Suprapubic skin (tissue), 4 donors: ENCODE measurements at regions not wholly inside any gene's neighbourhood (a gene's known extent, or its start where the extent isn't known, plus 50 kb on each side); places are given as distances from the start of the nearest gene placed in this dataset.
A peak's percentile ranks its signal among the peaks of the same experiment; 100 is the strongest.
"Not testable (repeated sequence)": the region's sequence is repeated elsewhere in the genome, so short reads cannot be mapped to it uniquely, and the experiment has no call there.

Source experiments
- DNase-seq, 2 donors: peaks; one replicate each; pipeline ENCODE4 v3.0.0-alpha.2; 2019; ENCODE audit warnings: low spot score in 2 of 2
- H3K27ac ChIP-seq: fragments of 200-600 bp; sonication (generic); one replicate; pipeline ENCODE4 v1.5.1; 2019
- H3K27me3 ChIP-seq: fragments of 200-600 bp; sonication (generic); one replicate; pipeline ENCODE4 v1.5.1; 2019
- H3K36me3 ChIP-seq: fragments of 200-600 bp; sonication (generic); one replicate; pipeline ENCODE4 v1.5.1; 2019
- H3K4me1 ChIP-seq: fragments of 200-600 bp; sonication (generic); one replicate; pipeline ENCODE4 v1.5.1; 2019
- H3K4me3 ChIP-seq: fragments of 200-600 bp; sonication (generic); one replicate; pipeline ENCODE4 v1.5.1; 2019; ENCODE audit warnings: mild to moderate bottlenecking
- H3K9me3 ChIP-seq: fragments of 200-600 bp; sonication (generic); one replicate; pipeline ENCODE4 v1.5.1; 2019
- CTCF ChIP-seq, 2 donors: fragments of 200-600 bp in 1 of 2; fragments of 450-650 bp in 1 of 2; sonication (generic) in 1 of 2; IDR thresholded peaks; one replicate each; pipeline ENCODE4 v1.5.1; 2016 to 2019; ENCODE audit warnings: antibody characterized with exemption in 2 of 2, mild to moderate bottlenecking in 1 of 2, moderate library complexity in 1 of 2
- EP300 ChIP-seq: sonication (generic); formaldehyde crosslinking; IDR thresholded peaks from one replicate; pipeline ENCODE4 v1.6.1; 2017; ENCODE audit warnings: antibody characterized with exemption
- POLR2A ChIP-seq, 2 donors: fragments of 450-650 bp; IDR thresholded peaks; one replicate each; pipeline ENCODE4 v1.6.1; 2017; ENCODE audit warnings: antibody characterized with exemption in 2 of 2, mild to moderate bottlenecking in 2 of 2, moderate library complexity in 2 of 2
- POLR2AphosphoS5 ChIP-seq, 3 donors: sonication (generic); formaldehyde crosslinking; IDR thresholded peaks; one replicate each; pipeline ENCODE4 v1.6.1; 2017; ENCODE audit warnings: antibody characterized with exemption in 3 of 3
- WGBS: methylation state at CpG from one replicate; pipeline ENCODE4 v1.1.5; 2018; 5-methylcytosine and 5-hydroxymethylcytosine counted together

GRCh38 chr15:77898811-77899730 is 178.4 kb downstream of the TBC1D2B start:
- 83% methylated on average over 7 of the region's 34 CpGs for WGBS
- TF ChIP-seq CTCF (IDR thresholded peaks at IDR 0.05) (no peak), POLR2AphosphoS5 (IDR thresholded peaks at IDR 0.05) (no peak), EP300 (no peak), POLR2A (IDR thresholded peaks at IDR 0.05) (no peak)
- H3K9me3 ChIP-seq = no peaks in the 10 kb centered on the region

GRCh38 chr15:77897896-77898406 is 179.6 kb downstream of the TBC1D2B start:
- DNase-seq = no peak
- 89% methylated on average over 8 of the region's 12 CpGs for WGBS
- H3K4me3 ChIP-seq = no peak overlapping the region
- no peaks in the 10 kb centered on the region for H3K36me3 ChIP-seq
- no peak overlapping the region for H3K27ac ChIP-seq
- TF ChIP-seq POLR2AphosphoS5 (IDR thresholded peaks at IDR 0.05) (no peak), CTCF (IDR thresholded peaks at IDR 0.05) (no peak), POLR2A (IDR thresholded peaks at IDR 0.05) (no peak), EP300 (no peak)
- H3K9me3 ChIP-seq = no peaks in the 10 kb centered on the region
- H3K4me1 ChIP-seq = peaks cover 3% of the 10 kb centered on the region
- H3K27me3 ChIP-seq = no peaks in the 10 kb centered on the region

More at GRCh38 chr15:77898811-77899730, 178.4 kb downstream of the TBC1D2B start:
- DNase-seq = peak in 1 of 2 donors; percentile 32
- Histone ChIP-seq H3K27ac (no peak overlapping the region), H3K4me1 (peaks cover 3% of the 10 kb centered on the region), H3K4me3 (no peak overlapping the region), H3K36me3 (no peaks in the 10 kb centered on the region), H3K27me3 (no peaks in the 10 kb centered on the region)

GRCh38 chr15:77897113-77897895 is 180.2 kb downstream of the TBC1D2B start:
- DNase-seq, H3K27ac ChIP-seq, H3K4me1 ChIP-seq, H3K27me3 ChIP-seq, H3K4me3 ChIP-seq, H3K9me3 ChIP-seq, H3K36me3 ChIP-seq: not testable (repeated sequence)
- no CpG with 5 or more reads among the region's 37 CpGs for WGBS

DNA sequence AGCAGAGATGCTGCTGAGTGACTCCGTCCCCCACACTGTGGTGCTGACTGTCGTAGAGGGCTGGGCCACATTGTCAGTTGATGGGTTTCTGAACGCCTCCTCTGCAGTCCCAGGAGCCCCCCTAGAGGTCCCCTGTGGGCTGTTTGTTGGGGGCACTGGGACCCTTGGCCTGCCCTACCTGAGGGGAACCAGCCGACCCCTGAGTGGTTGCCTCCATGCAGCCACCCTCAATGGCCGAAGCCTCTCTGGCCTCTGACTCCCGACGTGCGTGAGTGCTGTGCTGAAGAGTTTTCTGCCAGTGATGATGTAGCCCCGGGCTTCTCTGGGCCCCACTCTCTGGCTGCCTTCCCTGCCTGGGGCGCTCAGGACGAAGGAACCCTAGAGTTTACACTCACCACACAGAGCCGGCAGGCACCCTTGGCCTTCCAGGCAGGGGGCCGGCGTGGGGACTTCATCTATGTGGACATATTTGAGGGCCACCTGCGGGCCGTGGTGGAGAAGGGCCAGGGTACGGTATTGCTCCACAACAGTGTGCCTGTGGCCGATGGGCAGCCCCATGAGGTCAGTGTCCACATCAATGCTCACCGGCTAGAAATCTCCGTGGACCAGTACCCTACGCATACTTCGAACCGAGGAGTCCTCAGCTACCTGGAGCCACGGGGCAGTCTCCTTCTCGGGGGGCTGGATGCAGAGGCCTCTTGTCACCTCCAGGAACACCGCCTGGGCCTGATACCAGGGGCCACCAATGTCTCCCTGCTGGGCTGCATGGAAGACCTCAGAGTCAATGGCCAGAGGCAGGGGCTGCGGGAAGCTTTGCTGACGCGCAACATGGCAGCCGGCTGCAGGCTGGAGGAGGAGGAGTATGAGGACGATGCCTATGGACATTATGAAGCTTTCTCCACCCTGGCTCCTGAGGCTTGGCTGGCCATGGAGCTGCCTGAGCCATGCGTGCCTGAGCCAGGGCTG is 181.1 kb downstream of the TBC1D2B start:
- H3K4me3 ChIP-seq, DNase-seq, H3K4me1 ChIP-seq, H3K36me3 ChIP-seq, H3K27ac ChIP-seq, H3K27me3 ChIP-seq, H3K9me3 ChIP-seq: not testable (repeated sequence)
- WGBS = 81% methylated on average over 8 of the region's 32 CpGs

DNA sequence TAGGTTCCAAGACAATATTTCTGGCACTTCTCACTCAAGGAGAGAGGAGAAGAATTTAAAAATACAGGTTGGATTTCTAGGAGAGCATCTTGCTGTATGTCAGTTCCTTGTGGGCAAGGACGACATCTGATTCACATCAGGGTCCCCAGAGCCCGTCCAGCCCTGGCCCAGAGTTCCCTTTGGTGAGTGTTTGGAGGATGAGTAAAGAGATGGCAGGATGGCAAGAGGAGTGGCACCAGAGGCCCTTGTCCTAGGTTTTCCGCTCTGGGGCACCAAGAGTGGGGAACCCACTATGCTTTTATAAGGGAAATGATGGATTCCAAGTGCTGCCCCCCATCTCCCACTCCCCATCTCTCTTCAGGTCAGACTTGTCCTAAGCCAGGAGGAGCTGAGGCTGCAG is 181.8 kb downstream of the TBC1D2B start:
- TF ChIP-seq EP300 (no peak), POLR2AphosphoS5 (IDR thresholded peaks at IDR 0.05) (no peak), POLR2A (IDR thresholded peaks at IDR 0.05) (no peak), CTCF (IDR thresholded peaks at IDR 0.05) (no peak)
- Histone ChIP-seq H3K27ac (no peak overlapping the region), H3K36me3 (no peaks in the 10 kb centered on the region), H3K9me3 (no peaks in the 10 kb centered on the region), H3K4me1 (peaks cover 11% of the 10 kb centered on the region), H3K4me3 (no peak overlapping the region), H3K27me3 (no peaks in the 10 kb centered on the region)
- 61% methylated on average over 3 of the region's 3 CpGs for WGBS
- no peak for DNase-seq

DNA sequence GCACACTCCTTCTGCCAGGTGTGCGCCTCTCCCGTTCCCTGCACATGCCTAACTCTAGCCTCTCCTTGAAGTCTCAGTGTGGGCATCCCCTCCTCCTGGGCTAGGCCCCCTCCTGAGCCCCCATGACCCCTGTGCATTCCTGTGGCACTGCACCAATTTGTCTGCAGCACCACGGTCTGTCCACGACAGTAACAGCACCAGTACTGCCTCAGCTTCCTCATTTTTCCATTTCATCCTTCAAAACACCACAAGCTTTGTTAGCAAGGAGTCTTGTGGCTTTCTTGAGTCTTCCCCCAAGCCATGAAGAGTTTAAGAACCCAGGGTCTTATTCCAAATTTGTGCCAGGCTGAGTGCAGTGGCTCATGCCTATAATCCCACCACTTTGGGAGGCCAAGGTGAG is 182.4 kb downstream of the TBC1D2B start:
- H3K36me3 ChIP-seq, H3K27ac ChIP-seq, H3K27me3 ChIP-seq, H3K4me3 ChIP-seq, DNase-seq, H3K9me3 ChIP-seq: not testable (repeated sequence)
- 66% methylated on average over 4 of the region's 4 CpGs for WGBS
- peaks cover 13% of the 10 kb centered on the region for H3K4me1 ChIP-seq

GRCh38 chr15:77893671-77894640 is 183.6 kb downstream of the TBC1D2B start:
- peaks cover 13% of the 10 kb centered on the region for H3K4me1 ChIP-seq
- not testable (repeated sequence) for H3K27me3 ChIP-seq, H3K27ac ChIP-seq, H3K36me3 ChIP-seq, H3K9me3 ChIP-seq, H3K4me3 ChIP-seq, DNase-seq
- 33% methylated on average over 38 of the region's 52 CpGs for WGBS

DNA sequence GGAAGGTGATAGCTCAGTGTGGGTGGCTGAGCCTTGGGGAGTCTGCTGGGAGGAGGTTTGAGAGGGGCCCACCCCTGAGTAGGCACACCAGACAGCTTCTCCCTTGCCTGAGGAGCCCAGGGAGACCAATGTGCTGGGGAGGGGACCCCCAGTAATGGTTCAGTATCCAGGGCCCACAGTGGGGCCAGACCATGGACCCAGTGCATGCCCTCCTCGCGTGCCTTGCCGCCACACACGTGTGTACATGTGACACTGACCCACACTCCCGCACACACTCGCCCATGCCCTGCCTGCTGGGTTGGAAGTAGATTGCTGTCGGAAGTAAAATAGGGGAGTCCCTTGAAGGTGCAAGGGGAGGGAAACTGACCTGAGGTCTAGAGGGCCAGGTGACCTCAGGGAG is 184.3 kb downstream of the TBC1D2B start:
- not testable (repeated sequence) for H3K27ac ChIP-seq, H3K9me3 ChIP-seq, H3K27me3 ChIP-seq, DNase-seq, H3K36me3 ChIP-seq, H3K4me3 ChIP-seq
- H3K4me1 ChIP-seq = peaks cover 13% of the 10 kb centered on the region
- WGBS = 90% methylated on average over 7 of the region's 7 CpGs
